A204.1 (cell line): ENCODE measurements at regions not wholly inside any gene's neighbourhood (a gene's known extent, or its start where the extent isn't known, plus 50 kb on each side); places are given as distances from the start of the nearest gene placed in this dataset.
"Not testable (repeated sequence)": the region's sequence is repeated elsewhere in the genome, so short reads cannot be mapped to it uniquely, and the experiment has no call there.

Experiments used
- FAIRE-seq: peaks from 2 replicates; lab custom pipeline; 2012; peaks lifted over from hg19 to GRCh38; lab: Jason Lieb, UNC

GRCh38 chr3:76532158-76532822 lies 507.6 kb upstream of the ROBO2 start:
- FAIRE-seq: no peak

GRCh38 chr3:76533710-76534109 lies 506.2 kb upstream of the ROBO2 start:
- FAIRE-seq: not testable (repeated sequence)

- FAIRE-seq: not testable (repeated sequence)
Measured at GRCh38 chr3:76537857-76538256, 502.0 kb upstream of the ROBO2 start.

- no peak for FAIRE-seq
Measured at GRCh38 chr3:76547674-76548073, 492.2 kb upstream of the ROBO2 start.

GRCh38 chr3:76550522-76551201 lies 489.2 kb upstream of the ROBO2 start:
- no peak for FAIRE-seq

- no peak for FAIRE-seq
Measured at GRCh38 chr3:76551739-76552138, 488.2 kb upstream of the ROBO2 start.

GRCh38 chr3:76552653-76553052 lies 487.2 kb upstream of the ROBO2 start:
- no peak for FAIRE-seq

- FAIRE-seq: no peak
Measured at GRCh38 chr3:76554707-76555106, 485.2 kb upstream of the ROBO2 start.

- no peak for FAIRE-seq
Measured at GRCh38 chr3:76561494-76562236, 478.2 kb upstream of the ROBO2 start.

- no peak for FAIRE-seq
Measured at GRCh38 chr3:76565496-76566210, 474.2 kb upstream of the ROBO2 start.

- FAIRE-seq: no peak
Measured at GRCh38 chr3:76566211-76566534, 473.7 kb upstream of the ROBO2 start.

GRCh38 chr3:76566904-76567303 lies 473.0 kb upstream of the ROBO2 start:
- no peak for FAIRE-seq

- FAIRE-seq: peak; percentile 94
Measured at GRCh38 chr3:76570436-76571057, 469.4 kb upstream of the ROBO2 start.

GRCh38 chr3:76576201-76576600 lies 463.7 kb upstream of the ROBO2 start:
- no peak for FAIRE-seq

- no peak for FAIRE-seq
Measured at GRCh38 chr3:76582098-76582497, 457.8 kb upstream of the ROBO2 start.

GRCh38 chr3:76582632-76583378 lies 457.1 kb upstream of the ROBO2 start:
- no peak for FAIRE-seq

GRCh38 chr3:76585794-76586392 lies 454.0 kb upstream of the ROBO2 start:
- peak; percentile 89 for FAIRE-seq

- FAIRE-seq: no peak
Measured at GRCh38 chr3:76586471-76586870, 453.4 kb upstream of the ROBO2 start.

- FAIRE-seq: no peak
Measured at GRCh38 chr3:76610150-76610549, 429.7 kb upstream of the ROBO2 start.

- FAIRE-seq: no peak
Measured at GRCh38 chr3:76615719-76616118, 424.2 kb upstream of the ROBO2 start.

- no peak for FAIRE-seq
Measured at GRCh38 chr3:76624164-76624563, 415.7 kb upstream of the ROBO2 start.
